ENCODE measurements at regions not wholly inside any gene's neighbourhood (a gene's known extent, or its start where the extent isn't known, plus 50 kb on each side); places are given as distances from the start of the nearest gene placed in this dataset.

- DNase-seq (ENCODE audit: low read depth in 1 of 2, low spot score in 1 of 2), result no peak
- Histone ChIP-seq H3K4me3 (no peak overlapping the region), H3K27ac (no peak overlapping the region), H3K27me3 (no peaks in the 10 kb centered on the region), H3K36me3 (no peaks in the 10 kb centered on the region), H3K9me3 (ENCODE audit: low read depth) (no peaks in the 10 kb centered on the region), H3K4me1 (ENCODE audit: low read depth) (no peaks in the 10 kb centered on the region)
- TF ChIP-seq, protein P1, sequence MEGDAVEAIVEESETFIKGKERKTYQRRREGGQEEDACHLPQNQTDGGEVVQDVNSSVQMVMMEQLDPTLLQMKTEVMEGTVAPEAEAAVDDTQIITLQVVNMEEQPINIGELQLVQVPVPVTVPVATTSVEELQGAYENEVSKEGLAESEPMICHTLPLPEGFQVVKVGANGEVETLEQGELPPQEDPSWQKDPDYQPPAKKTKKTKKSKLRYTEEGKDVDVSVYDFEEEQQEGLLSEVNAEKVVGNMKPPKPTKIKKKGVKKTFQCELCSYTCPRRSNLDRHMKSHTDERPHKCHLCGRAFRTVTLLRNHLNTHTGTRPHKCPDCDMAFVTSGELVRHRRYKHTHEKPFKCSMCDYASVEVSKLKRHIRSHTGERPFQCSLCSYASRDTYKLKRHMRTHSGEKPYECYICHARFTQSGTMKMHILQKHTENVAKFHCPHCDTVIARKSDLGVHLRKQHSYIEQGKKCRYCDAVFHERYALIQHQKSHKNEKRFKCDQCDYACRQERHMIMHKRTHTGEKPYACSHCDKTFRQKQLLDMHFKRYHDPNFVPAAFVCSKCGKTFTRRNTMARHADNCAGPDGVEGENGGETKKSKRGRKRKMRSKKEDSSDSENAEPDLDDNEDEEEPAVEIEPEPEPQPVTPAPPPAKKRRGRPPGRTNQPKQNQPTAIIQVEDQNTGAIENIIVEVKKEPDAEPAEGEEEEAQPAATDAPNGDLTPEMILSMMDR (IDR thresholded peaks at IDR 0.05; ENCODE audit: low read depth, low read length), result no peak
Measured at GRCh38 chr3:61438253-61439121, 122.9 kb upstream of the PTPRG start.

- no peaks in the 10 kb centered on the region for H3K36me3 ChIP-seq
- no peak for DNase-seq (ENCODE audit: low read depth in 1 of 2, low spot score in 1 of 2)
- H3K4me1 ChIP-seq (ENCODE audit: low read depth), result no peaks in the 10 kb centered on the region
- H3K9me3 ChIP-seq (ENCODE audit: low read depth), result no peaks in the 10 kb centered on the region
- no peaks in the 10 kb centered on the region for H3K27me3 ChIP-seq
- H3K27ac ChIP-seq, result no peak overlapping the region
- H3K4me3 ChIP-seq, result no peak overlapping the region
- TF ChIP-seq, protein P1 (IDR thresholded peaks at IDR 0.05; ENCODE audit: low read depth, low read length), result no peak
Measured at GRCh38 chr3:61439122-61439458, 122.3 kb upstream of the PTPRG start.

GRCh38 chr3:61442696-61443095 is 118.7 kb upstream of the PTPRG start:
- H3K27ac ChIP-seq, result no peak overlapping the region

DNA sequence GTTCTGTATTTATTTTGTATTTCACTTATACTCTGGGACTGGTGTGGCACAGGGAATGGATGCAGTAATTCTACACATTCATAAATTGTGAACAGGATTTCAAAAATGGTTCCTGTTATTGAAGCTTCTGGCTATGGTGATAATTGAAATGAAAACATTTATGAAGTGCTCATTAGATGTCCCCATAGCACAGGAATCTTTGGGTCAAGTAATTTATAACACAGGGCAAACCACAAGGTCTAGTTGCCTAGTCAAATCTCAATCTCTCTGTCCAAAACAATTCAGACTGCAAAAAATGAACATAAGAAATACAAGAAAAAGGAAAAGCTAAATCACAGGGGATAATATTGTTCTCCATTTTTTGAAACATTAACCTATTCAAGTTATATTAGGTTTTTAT is 117.5 kb upstream of the PTPRG start:
- no peaks in the 10 kb centered on the region for H3K36me3 ChIP-seq
- H3K4me1 ChIP-seq (ENCODE audit: low read depth), result peaks cover 5% of the 10 kb centered on the region
- no peaks in the 10 kb centered on the region for H3K9me3 ChIP-seq (ENCODE audit: low read depth)
- H3K27me3 ChIP-seq, result no peaks in the 10 kb centered on the region
- no peak overlapping the region for H3K4me3 ChIP-seq
- TF ChIP-seq, protein P1 (IDR thresholded peaks at IDR 0.05; ENCODE audit: low read depth, low read length), result no peak
- no peak overlapping the region for H3K27ac ChIP-seq
- no peak for DNase-seq (ENCODE audit: low read depth in 1 of 2, low spot score in 1 of 2)

More at GRCh38 chr3:61442696-61443095, 118.7 kb upstream of the PTPRG start:
- H3K9me3 ChIP-seq (ENCODE audit: low read depth), result no peaks in the 10 kb centered on the region
- peaks cover 5% of the 10 kb centered on the region for H3K4me1 ChIP-seq (ENCODE audit: low read depth)
- peak in 1 of 2 donors; percentile 54 for DNase-seq (ENCODE audit: low read depth in 1 of 2, low spot score in 1 of 2)
- no peak overlapping the region for H3K4me3 ChIP-seq
- H3K36me3 ChIP-seq, result no peaks in the 10 kb centered on the region
- TF ChIP-seq, protein P1 (IDR thresholded peaks at IDR 0.05; ENCODE audit: low read depth, low read length), result no peak
- no peaks in the 10 kb centered on the region for H3K27me3 ChIP-seq

DNA sequence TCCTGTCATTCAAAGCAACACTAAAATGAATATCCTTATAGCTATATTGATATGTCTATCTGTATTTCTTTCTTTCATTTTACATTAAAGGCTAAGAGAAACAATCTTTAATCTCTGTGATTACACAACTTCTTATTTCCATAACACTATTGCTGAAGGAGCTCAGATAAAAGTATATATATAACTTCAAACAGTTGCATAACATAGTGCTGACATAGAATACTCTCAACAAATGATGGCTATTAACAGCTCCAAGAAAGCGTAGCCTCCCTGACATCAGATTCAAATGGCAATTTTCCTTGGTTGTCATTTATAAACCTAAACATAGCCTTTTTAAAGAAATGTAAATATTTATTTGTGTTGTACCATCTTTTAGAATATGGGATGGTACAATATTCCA is 116.6 kb upstream of the PTPRG start:
- H3K9me3 ChIP-seq (ENCODE audit: low read depth), result no peaks in the 10 kb centered on the region
- TF ChIP-seq, protein P1 (IDR thresholded peaks at IDR 0.05; ENCODE audit: low read depth, low read length), result no peak
- no peaks in the 10 kb centered on the region for H3K36me3 ChIP-seq
- H3K4me3 ChIP-seq, result no peak overlapping the region
- no peak overlapping the region for H3K27ac ChIP-seq
- H3K27me3 ChIP-seq, result no peaks in the 10 kb centered on the region
- peaks cover 5% of the 10 kb centered on the region for H3K4me1 ChIP-seq (ENCODE audit: low read depth)
- DNase-seq (ENCODE audit: low read depth in 1 of 2, low spot score in 1 of 2), result no peak

Measured in cardiac muscle cell (in vitro differentiated cells and primary cell).